SK-N-MC (cell line): ENCODE measurements at regions not wholly inside any gene's neighbourhood (a gene's known extent, or its start where the extent isn't known, plus 50 kb on each side); places are given as distances from the start of the nearest gene placed in this dataset.

Source experiments
- DNase-seq: peaks from one replicate; pipeline ENCODE4 v3.0.0-alpha.2; 2011; ENCODE audit warnings: low read depth, low spot score
- H3K27ac ChIP-seq: fragments of 200-600 bp; sonication (generic); 2 replicates; pipeline ENCODE4 v1.5.1; 2016; ENCODE audit warnings: mixed run types
- H3K36me3 ChIP-seq: fragments of 200-600 bp; sonication (generic); 2 replicates; pipeline ENCODE4 v1.6.1; 2017; ENCODE audit warnings: antibody characterized with exemption, low read length, mixed read lengths; ENCODE audit not compliant: insufficient read depth
- H3K4me3 ChIP-seq: fragments of 200-600 bp; sonication (generic); 2 replicates; pipeline ENCODE4 v1.5.1; 2016
- H3K9ac ChIP-seq: fragments of 200-600 bp; sonication (generic); 2 replicates; pipeline ENCODE4 v1.8.0; 2017; ENCODE audit warnings: mixed run types, mixed read lengths; ENCODE audit not compliant: insufficient read length
- H3K9me3 ChIP-seq: fragments of 200-600 bp; sonication (generic); 2 replicates; pipeline ENCODE4 v1.6.1; 2017; ENCODE audit warnings: low read depth, mild to moderate bottlenecking, antibody characterized with exemption, low read length, moderate library complexity, mixed read lengths
- EZH2 ChIP-seq: fragments of 200-600 bp; sonication (generic); IDR thresholded peaks from one replicate; pipeline ENCODE4 v1.6.1; 2017; ENCODE audit warnings: antibody characterized with exemption
- FOXP2 ChIP-seq: optimal IDR thresholded peaks from 2 replicates; pipeline ENCODE3; 2011; ENCODE audit warnings: mild to moderate bottlenecking, moderate library complexity; ENCODE audit not compliant: insufficient read depth; ENCODE audit errors: extremely low read length, control extremely low read depth
- POLR2AphosphoS5 ChIP-seq: IDR thresholded peaks from 2 replicates; pipeline ENCODE4 v1.6.1; 2012; ENCODE audit warnings: mild to moderate bottlenecking, low read depth, low read length, borderline replicate concordance

- H3K4me3 ChIP-seq: no peak overlapping the region
- H3K9me3 ChIP-seq: no peaks in the 10 kb centered on the region
- H3K27ac ChIP-seq: no peak overlapping the region
- no peak for TF ChIP-seq POLR2AphosphoS5
- no peak for TF ChIP-seq EZH2
- no peak for TF ChIP-seq FOXP2
- H3K9ac ChIP-seq: no peak overlapping the region
- no peak for DNase-seq
- H3K36me3 ChIP-seq: no peaks in the 10 kb centered on the region
Measured at GRCh38 chr15:91491101-91491950, 362.2 kb upstream of the SLCO3A1 start.

GRCh38 chr15:91496754-91497691, 356.5 kb upstream of the SLCO3A1 start:
- Histone ChIP-seq H3K36me3 (no peaks in the 10 kb centered on the region), H3K27ac (no peak overlapping the region), H3K9me3 (no peaks in the 10 kb centered on the region), H3K4me3 (no peak overlapping the region), H3K9ac (no peak overlapping the region)
- TF ChIP-seq POLR2AphosphoS5: no peak
- TF ChIP-seq FOXP2: no peak
- no peak for TF ChIP-seq EZH2
- no peak for DNase-seq

DNA sequence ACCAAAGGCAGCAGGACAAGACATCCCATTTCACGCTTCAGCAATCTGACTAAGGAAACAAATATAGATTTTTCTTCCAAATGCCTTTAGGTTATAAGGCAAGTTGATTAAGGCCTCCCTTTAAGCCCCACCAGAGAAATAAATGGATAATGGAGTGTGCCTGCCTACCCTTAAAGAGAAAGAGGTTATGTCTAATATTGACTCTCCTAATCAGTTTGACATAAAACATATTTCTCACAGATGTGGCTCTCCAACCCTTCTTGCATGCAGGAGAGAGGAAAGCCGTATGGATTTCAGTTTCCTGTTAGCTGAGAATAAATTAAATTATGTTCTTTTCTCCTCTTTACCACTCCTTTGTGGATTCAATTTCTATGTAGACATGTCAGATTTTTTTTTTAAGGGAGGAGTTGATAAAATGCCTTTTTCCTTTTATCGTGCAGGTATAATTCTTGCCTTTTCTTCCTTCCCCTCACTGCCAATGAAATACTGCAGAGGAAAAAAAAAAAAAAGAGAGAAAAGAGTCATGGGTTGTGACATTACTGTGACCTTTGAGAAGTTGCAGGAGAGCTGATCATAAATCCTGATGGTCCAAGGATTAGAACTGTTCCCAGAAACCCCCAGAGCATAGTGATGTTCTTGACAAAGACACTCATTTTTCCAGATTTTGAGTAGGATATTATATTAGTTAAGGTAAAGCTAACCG, 355.3 kb upstream of the SLCO3A1 start:
- peak overlapping the region; percentile 33; the same call in 1 of the 2 replicates for H3K27ac ChIP-seq
- no peak for DNase-seq
- no peak overlapping the region for H3K9ac ChIP-seq
- no peak overlapping the region for H3K4me3 ChIP-seq
- H3K9me3 ChIP-seq: no peaks in the 10 kb centered on the region
- TF ChIP-seq POLR2AphosphoS5 (no peak), EZH2 (no peak), FOXP2 (no peak)
- H3K36me3 ChIP-seq: no peaks in the 10 kb centered on the region

GRCh38 chr15:91498749-91499062, 354.8 kb upstream of the SLCO3A1 start:
- no peak overlapping the region for H3K27ac ChIP-seq
- no peak for DNase-seq
- H3K9ac ChIP-seq: no peak overlapping the region
- H3K4me3 ChIP-seq: no peak overlapping the region
- TF ChIP-seq EZH2: no peak
- no peak for TF ChIP-seq POLR2AphosphoS5
- no peak for TF ChIP-seq FOXP2
- H3K36me3 ChIP-seq: no peaks in the 10 kb centered on the region
- H3K9me3 ChIP-seq: no peaks in the 10 kb centered on the region

DNA sequence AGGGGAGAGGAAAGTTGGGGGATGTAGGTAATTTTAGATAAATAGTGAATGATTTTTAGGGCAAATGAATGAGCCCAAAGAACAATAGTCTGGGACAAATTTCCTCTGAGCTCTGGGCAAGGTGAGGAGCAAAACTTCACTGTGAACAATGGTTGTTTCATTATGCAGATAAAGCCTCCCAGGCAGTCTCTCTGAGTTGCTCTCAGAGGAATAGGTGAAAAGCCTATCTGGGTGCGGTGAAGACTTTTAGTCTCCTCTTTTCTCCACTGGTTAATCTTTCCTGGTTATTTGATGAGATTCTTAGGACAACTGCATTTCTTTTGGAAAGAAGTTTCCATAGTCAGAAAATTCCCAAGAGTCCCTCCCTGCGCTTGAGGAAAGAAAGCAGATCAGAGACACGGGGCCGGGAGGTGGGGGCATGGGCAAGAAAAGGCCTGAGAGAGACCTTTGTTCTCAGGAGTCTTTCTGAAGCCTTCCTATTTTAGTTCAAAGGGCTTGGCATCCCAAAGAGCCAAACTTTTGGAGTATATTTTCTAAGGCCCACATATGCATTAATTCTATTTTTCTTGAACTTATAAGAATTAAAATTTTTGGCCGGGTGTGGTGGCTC, 353.6 kb upstream of the SLCO3A1 start:
- Histone ChIP-seq H3K27ac (no peak overlapping the region), H3K4me3 (no peak overlapping the region), H3K9ac (no peak overlapping the region), H3K36me3 (no peaks in the 10 kb centered on the region), H3K9me3 (no peaks in the 10 kb centered on the region)
- DNase-seq: no peak
- TF ChIP-seq POLR2AphosphoS5 (no peak), FOXP2 (no peak), EZH2 (no peak)

GRCh38 chr15:91508633-91509032, 344.9 kb upstream of the SLCO3A1 start:
- no peak overlapping the region for H3K4me3 ChIP-seq
- H3K9ac ChIP-seq: no peak overlapping the region
- H3K27ac ChIP-seq: 0 out of 2 replicates have a peak overlapping the region, but pooled peaks have one; percentile 45
- no peaks in the 10 kb centered on the region for H3K36me3 ChIP-seq
- TF ChIP-seq POLR2AphosphoS5 (no peak), EZH2 (no peak), FOXP2 (no peak)
- DNase-seq: no peak
- no peaks in the 10 kb centered on the region for H3K9me3 ChIP-seq

DNA sequence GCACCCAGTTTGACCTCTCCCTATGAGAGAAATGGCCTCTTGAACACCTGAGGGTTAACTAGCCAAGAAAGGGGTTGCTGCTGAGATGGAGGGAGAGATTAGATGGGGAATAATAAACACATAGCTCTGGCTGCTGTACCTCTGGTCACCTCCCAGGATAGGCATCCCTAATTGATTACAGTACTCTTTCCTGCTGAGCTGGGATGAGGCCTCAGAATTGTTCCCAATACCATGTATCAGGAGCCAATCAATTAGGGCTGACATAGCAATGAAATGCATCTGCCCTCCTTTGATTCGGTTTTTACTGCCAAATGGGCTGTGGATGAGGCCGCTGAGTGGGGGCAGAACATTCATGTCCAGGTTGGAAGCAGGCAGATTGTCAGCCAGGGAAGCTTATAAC, 339.4 kb upstream of the SLCO3A1 start:
- no peak for DNase-seq
- Histone ChIP-seq H3K27ac (no peak overlapping the region), H3K36me3 (no peaks in the 10 kb centered on the region), H3K9me3 (no peaks in the 10 kb centered on the region), H3K9ac (no peak overlapping the region), H3K4me3 (no peak overlapping the region)
- TF ChIP-seq POLR2AphosphoS5 (no peak), FOXP2 (no peak), EZH2 (no peak)

DNA sequence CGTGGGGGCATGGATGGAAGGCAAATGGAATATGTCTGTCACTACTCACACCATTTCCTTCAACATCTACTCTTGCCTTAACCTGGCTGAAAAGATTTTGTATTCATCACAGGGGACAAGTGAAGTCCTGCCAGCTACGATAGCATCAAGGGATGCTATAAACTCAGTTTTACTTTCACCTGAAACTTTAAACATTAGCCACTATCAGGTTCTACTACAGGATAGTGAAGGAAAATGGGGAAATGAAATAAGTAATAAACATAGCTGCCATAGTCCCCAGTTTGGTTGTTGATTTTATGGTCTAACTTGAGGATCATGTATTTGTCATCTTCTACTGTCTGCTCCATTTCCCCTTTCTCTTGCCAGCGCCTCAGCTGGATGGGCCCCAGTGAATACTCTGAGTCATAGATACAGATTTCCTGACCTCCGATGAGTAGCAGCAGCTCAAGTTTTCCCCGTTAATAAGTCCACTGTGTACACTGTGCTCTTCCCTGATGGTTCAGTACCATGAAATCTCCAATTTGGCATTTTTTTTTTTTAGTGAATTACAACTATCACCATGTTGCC, 338.2 kb upstream of the SLCO3A1 start:
- no peak for DNase-seq
- H3K4me3 ChIP-seq: no peak overlapping the region
- no peak overlapping the region for H3K9ac ChIP-seq
- no peaks in the 10 kb centered on the region for H3K36me3 ChIP-seq
- TF ChIP-seq EZH2 (no peak), FOXP2 (no peak), POLR2AphosphoS5 (no peak)
- no peak overlapping the region for H3K27ac ChIP-seq
- no peaks in the 10 kb centered on the region for H3K9me3 ChIP-seq
